Thyroid gland (tissue), 4 donors: ENCODE measurements at regions not wholly inside any gene's neighbourhood (a gene's known extent, or its start where the extent isn't known, plus 50 kb on each side); places are given as distances from the start of the nearest gene placed in this dataset.
"Not testable (repeated sequence)": the region's sequence is repeated elsewhere in the genome, so short reads cannot be mapped to it uniquely, and the experiment has no call there.

ENCODE experiments used
- DNase-seq, 2 donors: peaks; one replicate each; pipeline ENCODE4 v3.0.0-alpha.2; 2019
- H3K27ac ChIP-seq, 3 donors: fragments of 200-600 bp; sonication (generic); 1 replicate in 2 of 3; 2 replicates in 1 of 3; pipeline ENCODE4 v1.5.1; 2016 to 2019; ENCODE audit warnings: mild to moderate bottlenecking in 1 of 3, moderate library complexity in 1 of 3
- H3K27me3 ChIP-seq: fragments of 200-600 bp; sonication (generic); one replicate; pipeline ENCODE4 v1.5.1; 2019
- H3K36me3 ChIP-seq, 2 donors: fragments of 200-600 bp; sonication (generic); one replicate each; pipeline ENCODE4 v1.5.1; 2016 to 2019
- H3K4me1 ChIP-seq, 2 donors: fragments of 200-600 bp; sonication (generic); one replicate each; pipeline ENCODE4 v1.5.1; 2017 to 2019
- H3K4me3 ChIP-seq, 3 donors: fragments of 200-600 bp; sonication (generic); replicated peaks in 1 of 3; 1 replicate in 2 of 3; 2 replicates in 1 of 3; pipeline ENCODE4 v1.5.1; 2016; ENCODE audit warnings: mild to moderate bottlenecking in 1 of 3
- H3K9me3 ChIP-seq: fragments of 200-600 bp; sonication (generic); one replicate; pipeline ENCODE4 v1.5.1; 2017
- POLR2A ChIP-seq, 2 donors: fragments of 450-650 bp; IDR thresholded peaks; one replicate each; pipeline ENCODE4 v1.6.1; 2017; ENCODE audit warnings: antibody characterized with exemption in 2 of 2, mild to moderate bottlenecking in 2 of 2, moderate library complexity in 1 of 2
- WGBS, 2 donors: methylation state at CpG; one replicate each; pipeline ENCODE4 v1.1.5; 2017; 5-methylcytosine and 5-hydroxymethylcytosine counted together
- intact Hi-C: fragments of 100-400 bp; cut with DNase I; formaldehyde crosslinking; loops from one replicate; pipeline ENCODE4 v1.15.1; 2023
- TF ChIP-seq, protein P1 (sequence below), 6 experiments: fragments of 200-600 bp in 3 of 6; fragments of 450-650 bp in 3 of 6; sonication (generic) in 3 of 6; IDR thresholded peaks; one replicate each; pipeline ENCODE4 v1.5.1; 2016 to 2019; ENCODE audit warnings: antibody characterized with exemption in 6 of 6, mild to moderate bottlenecking in 2 of 6, inconsistent platforms in 1 of 6, moderate library complexity in 1 of 6

GRCh38 chr4:69013933-69014332, 62.3 kb upstream of the UGT2A3 start:
- H3K4me3 ChIP-seq, DNase-seq, H3K36me3 ChIP-seq, intact Hi-C loops, H3K9me3 ChIP-seq, H3K27me3 ChIP-seq, H3K4me1 ChIP-seq, H3K27ac ChIP-seq: not testable (repeated sequence)

GRCh38 chr4:69017986-69018385, 66.4 kb upstream of the UGT2A3 start:
- intact Hi-C loops, H3K27ac ChIP-seq, H3K9me3 ChIP-seq, H3K4me3 ChIP-seq, DNase-seq, H3K27me3 ChIP-seq, H3K36me3 ChIP-seq, H3K4me1 ChIP-seq: not testable (repeated sequence)
- 54 to 56% methylated on average over 3 of the region's 3 CpGs for WGBS, 2 donors

DNA sequence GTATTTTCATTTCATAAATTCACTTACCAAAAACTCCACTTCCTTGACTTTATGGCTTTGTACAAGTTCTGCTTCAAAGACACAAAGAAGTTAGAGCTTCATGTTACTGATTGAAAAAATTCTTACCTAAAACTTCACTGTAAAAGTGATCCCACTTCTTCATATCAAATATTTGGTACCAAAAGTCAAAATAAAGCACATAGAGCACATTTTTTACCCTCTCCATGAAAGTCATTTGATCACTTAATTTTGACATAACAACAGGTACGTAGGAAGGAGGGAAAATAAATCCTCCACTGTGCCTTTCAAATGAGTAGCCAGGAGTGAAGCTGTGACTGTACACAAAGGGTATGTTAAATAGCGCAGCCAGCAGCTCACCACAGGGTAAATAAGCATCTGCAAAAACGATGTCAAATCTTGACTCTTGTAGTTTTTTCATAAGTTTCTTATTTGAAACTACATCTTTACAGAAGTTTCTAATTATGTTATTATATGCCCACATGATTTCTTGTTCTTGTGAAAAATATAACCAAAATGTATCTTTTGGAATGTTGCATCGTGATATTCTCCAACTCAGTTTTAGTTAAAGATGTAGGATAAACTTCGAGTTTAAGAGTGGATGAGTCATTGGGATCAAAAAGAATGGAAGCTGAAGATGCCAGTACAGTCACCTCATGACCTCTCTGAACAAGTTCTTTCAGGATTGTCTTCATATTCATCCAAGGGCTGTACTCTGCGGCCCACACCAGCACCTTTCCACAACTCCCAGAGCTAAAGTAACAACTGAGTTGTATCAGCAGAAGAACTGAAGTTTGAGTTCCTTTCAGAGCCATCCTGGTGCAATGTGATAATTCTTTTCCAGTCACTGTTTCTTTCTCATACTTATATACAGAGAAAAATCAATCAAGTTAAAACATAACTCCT, 68.2 kb upstream of the UGT2A3 start:
- H3K9me3 ChIP-seq, H3K4me3 ChIP-seq, intact Hi-C loops, H3K36me3 ChIP-seq, H3K27ac ChIP-seq, DNase-seq, H3K27me3 ChIP-seq, H3K4me1 ChIP-seq: not testable (repeated sequence)
- WGBS, 2 donors = 69 to 74% methylated on average over 6 of the region's 6 CpGs

DNA sequence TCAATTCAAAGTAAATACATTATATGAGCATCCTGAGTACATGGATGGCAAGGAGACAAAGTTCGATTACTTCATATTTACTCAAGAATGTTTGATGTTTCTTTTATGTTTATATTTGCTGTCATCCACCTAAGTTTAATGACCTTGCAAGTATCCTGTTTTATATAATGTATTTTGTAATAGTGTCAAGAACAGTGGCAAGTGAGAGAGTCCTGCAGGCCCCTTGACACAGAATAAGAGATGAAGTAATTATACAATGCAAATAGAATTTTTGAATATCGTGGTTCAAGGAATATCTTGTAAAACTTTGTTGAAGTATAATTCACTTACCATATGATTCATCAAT, 68.8 kb upstream of the UGT2A3 start:
- H3K27ac ChIP-seq, H3K9me3 ChIP-seq, DNase-seq, H3K4me3 ChIP-seq, H3K27me3 ChIP-seq, H3K4me1 ChIP-seq, intact Hi-C loops, H3K36me3 ChIP-seq: not testable (repeated sequence)
- WGBS, 2 donors = 34 to 37% methylated on average over 2 of the region's 2 CpGs

DNA sequence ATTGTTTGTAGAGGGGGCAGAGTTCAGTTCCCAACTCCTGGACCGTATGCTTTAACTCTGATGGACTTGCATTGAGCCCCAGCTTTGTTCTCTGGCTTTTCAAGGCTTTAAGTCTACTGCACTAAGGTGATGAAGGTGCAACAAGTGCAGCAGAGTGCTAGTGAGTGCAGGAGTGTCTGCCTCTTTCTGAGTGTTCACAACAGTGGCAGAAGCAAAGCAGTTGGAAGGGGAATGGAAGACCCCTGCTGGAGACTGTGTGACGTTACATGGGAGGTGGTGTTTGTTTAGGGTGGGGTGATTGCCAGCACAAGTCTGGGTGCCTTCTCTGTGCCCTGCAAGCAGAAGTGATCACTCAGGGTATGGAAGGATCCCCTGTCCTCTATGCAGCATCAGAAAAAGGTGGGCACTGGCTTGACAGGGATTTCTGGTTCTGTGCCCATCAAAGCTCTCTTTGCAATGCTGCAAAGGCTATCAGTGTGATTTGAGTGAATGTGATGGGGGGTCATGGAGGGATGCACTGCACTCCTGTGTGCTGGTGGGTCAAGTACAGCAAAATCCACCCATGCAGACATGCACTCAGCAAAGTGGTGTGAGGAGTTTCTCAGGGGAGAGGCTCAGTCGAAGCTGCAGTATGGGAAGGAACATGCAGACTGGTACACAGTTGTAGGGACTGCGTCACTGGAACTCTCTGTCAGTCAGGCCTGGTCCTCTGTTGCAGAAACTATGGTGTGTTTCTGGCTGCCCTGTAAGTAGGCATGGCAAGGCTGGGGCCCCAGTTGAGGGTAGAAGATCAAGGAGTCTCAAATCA, 70.9 kb upstream of the UGT2B7 start:
- H3K9me3 ChIP-seq = no peaks in the 10 kb centered on the region
- no peak overlapping the region for H3K4me3 ChIP-seq
- intact Hi-C loops = no loop called here
- 46 to 64% methylated on average over 4 of the region's 4 CpGs for WGBS, 2 donors
- H3K4me1 ChIP-seq = no peaks in the 10 kb centered on the region
- H3K36me3 ChIP-seq = no peaks in the 10 kb centered on the region
- no peak for TF ChIP-seq POLR2A (IDR thresholded peaks at IDR 0.05)
- TF ChIP-seq, protein P1, sequence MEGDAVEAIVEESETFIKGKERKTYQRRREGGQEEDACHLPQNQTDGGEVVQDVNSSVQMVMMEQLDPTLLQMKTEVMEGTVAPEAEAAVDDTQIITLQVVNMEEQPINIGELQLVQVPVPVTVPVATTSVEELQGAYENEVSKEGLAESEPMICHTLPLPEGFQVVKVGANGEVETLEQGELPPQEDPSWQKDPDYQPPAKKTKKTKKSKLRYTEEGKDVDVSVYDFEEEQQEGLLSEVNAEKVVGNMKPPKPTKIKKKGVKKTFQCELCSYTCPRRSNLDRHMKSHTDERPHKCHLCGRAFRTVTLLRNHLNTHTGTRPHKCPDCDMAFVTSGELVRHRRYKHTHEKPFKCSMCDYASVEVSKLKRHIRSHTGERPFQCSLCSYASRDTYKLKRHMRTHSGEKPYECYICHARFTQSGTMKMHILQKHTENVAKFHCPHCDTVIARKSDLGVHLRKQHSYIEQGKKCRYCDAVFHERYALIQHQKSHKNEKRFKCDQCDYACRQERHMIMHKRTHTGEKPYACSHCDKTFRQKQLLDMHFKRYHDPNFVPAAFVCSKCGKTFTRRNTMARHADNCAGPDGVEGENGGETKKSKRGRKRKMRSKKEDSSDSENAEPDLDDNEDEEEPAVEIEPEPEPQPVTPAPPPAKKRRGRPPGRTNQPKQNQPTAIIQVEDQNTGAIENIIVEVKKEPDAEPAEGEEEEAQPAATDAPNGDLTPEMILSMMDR (IDR thresholded peaks at IDR 0.05) = peak in 3 of 6 experiments; percentile 24 to 48 (median 42)
- no peaks in the 10 kb centered on the region for H3K27me3 ChIP-seq
- DNase-seq = peak; percentile 3 to 12
- H3K27ac ChIP-seq = no peak overlapping the region

DNA sequence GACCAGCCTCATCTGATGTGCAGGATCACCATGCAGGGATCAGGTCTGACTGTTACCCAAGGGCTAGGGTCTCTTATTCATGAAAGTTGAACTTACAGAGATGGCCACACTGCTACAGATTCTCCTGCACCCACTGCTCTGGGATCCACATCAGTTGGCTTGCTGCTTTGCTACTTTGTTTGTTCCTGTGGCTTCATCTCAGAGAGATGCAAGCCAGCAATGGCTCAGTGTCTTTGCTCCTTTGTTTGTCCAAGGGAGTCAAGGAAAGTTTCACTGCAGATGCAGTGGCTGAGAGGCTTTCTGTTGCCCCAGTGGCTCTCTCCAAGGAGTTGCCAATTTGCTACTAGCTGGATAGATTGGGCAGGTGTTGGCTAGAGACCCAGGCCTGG, 70.3 kb upstream of the UGT2B7 start:
- TF ChIP-seq POLR2A (IDR thresholded peaks at IDR 0.05) = no peak
- TF ChIP-seq, protein P1 (IDR thresholded peaks at IDR 0.05) = no peak
- H3K4me3 ChIP-seq = no peak overlapping the region
- no peaks in the 10 kb centered on the region for H3K9me3 ChIP-seq
- H3K27ac ChIP-seq = no peak overlapping the region
- intact Hi-C loops = no loop called here
- DNase-seq = no peak
- H3K4me1 ChIP-seq = no peaks in the 10 kb centered on the region
- no peaks in the 10 kb centered on the region for H3K27me3 ChIP-seq
- no peaks in the 10 kb centered on the region for H3K36me3 ChIP-seq

DNA sequence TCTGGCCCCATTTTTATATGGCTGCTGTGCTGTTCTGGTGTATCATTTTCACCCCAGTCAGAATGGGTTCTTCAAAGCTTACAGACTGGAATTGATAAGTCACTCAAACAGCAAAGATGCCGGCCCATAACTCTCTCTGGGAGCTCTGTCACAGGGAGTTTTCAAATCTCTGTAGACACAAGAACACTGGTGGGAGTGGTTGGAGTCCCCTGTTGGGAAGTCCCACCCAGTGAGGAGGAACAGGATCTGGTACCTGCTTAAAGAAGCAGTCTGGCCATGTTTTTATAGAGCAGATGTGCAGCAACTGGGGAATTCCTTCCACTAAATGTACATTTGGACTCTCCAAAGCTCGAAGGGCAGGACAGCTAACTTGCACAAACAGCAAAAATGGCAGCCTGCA, 69.3 kb upstream of the UGT2B7 start:
- H3K27ac ChIP-seq = no peak overlapping the region
- 69 to 79% methylated on average over 2 of the region's 2 CpGs for WGBS, 2 donors
- H3K4me3 ChIP-seq = no peak overlapping the region
- no peaks in the 10 kb centered on the region for H3K9me3 ChIP-seq
- H3K36me3 ChIP-seq = no peaks in the 10 kb centered on the region
- H3K27me3 ChIP-seq = no peaks in the 10 kb centered on the region
- intact Hi-C loops = no loop called here
- TF ChIP-seq, protein P1 (IDR thresholded peaks at IDR 0.05) = no peak
- no peak for TF ChIP-seq POLR2A (IDR thresholded peaks at IDR 0.05)
- H3K4me1 ChIP-seq = no peaks in the 10 kb centered on the region
- no peak for DNase-seq
